HG03442 (cell line): ENCODE measurements at regions not wholly inside any gene's neighbourhood (a gene's known extent, or its start where the extent isn't known, plus 50 kb on each side); places are given as distances from the start of the nearest gene placed in this dataset.

Experiments used
- ATAC-seq: cut with Tn5 transposase; IDR thresholded peaks from one replicate; pipeline ENCODE4 v1.9.1; 2021; ENCODE audit warnings: mild to moderate bottlenecking, moderate library complexity; ENCODE audit not compliant: unreplicated experiment

- no peak for ATAC-seq
Observed at GRCh38 chr2:129462349-129462748, 517.1 kb upstream of the RAB6C start.

GRCh38 chr2:129462967-129463366 is 516.5 kb upstream of the RAB6C start:
- ATAC-seq: no peak

- no peak for ATAC-seq
Observed at GRCh38 chr2:129464036-129464435, 515.4 kb upstream of the RAB6C start.

GRCh38 chr2:129464631-129465030 is 514.8 kb upstream of the RAB6C start:
- ATAC-seq: no peak

DNA sequence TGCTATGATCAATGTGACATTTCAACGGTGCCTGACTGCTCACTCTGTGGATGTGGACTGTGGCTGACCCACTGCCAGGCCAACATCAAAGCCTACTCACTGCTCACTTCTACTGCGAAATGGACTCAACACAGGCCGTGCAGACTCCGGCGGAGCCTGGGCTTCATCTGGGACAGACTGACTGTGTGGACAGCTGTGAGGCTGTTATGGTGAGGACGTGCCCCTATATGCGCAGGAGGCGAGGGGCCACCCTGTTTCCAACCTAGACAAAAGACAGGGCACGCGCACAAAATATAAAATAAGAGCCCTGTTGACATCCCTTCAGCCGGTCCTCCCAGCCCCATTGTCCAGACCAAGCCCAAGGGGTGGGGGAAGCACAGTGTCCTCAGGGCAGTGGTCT is 514.4 kb upstream of the RAB6C start:
- no peak for ATAC-seq

GRCh38 chr2:129466389-129466788 is 513.1 kb upstream of the RAB6C start:
- no peak for ATAC-seq

DNA sequence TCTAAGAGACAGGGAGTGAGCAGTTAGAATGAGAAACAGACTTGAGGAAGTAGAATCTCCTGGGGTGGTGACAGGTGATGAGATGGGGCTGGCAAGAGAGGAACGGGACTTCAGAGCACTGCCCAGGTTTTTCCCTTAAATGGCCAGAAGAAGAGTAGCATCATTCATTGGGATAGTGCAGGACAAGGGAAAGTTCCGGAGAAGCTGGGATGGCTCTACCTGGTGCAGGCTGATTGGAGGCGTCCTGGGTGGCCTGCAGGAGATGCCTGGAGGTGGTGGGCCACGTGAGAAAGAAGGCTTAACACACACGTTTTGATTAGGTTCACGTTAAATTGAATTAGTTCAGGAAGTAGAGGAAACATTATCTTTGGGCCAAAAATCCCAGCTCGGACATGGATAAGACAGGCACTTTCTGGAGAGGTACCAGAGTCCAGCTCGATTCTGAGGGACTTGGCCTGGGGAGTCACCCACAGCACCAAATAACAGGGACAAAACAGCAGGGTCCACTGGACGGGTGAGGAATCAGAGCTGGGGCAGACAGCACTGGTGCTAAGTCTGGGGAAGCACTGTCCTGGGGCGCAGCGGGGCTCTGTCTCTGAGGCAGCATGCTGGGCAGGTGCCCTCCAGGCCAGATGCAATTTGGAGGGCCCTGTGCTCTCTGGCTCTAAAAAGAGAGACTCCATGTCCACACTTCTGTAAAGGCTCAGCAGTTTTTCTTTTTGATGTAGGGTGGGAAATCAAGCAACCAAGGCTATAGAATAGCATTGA is 512.3 kb upstream of the RAB6C start:
- ATAC-seq: no peak

DNA sequence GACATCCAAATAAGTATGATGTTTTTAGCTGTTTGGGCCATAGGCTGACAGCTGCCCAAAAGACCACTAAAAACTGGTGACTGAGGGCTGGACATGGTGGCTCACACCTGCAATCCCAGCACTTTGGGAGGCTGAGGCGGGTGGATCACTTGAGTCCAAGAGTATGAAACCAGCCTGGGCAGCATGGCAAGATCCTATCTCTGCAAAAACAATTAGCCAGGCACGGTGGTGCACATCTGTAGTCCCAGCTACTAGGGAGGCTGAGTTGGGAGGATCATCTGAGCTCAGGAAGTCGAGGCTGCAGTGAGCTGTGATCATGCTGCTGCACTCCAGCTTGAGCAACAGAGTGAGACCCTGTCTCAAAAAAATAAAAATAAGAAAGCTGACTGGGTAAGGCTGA is 511.5 kb upstream of the RAB6C start:
- no peak for ATAC-seq

- ATAC-seq: no peak
Observed at GRCh38 chr2:129468879-129469278, 510.6 kb upstream of the RAB6C start.

DNA sequence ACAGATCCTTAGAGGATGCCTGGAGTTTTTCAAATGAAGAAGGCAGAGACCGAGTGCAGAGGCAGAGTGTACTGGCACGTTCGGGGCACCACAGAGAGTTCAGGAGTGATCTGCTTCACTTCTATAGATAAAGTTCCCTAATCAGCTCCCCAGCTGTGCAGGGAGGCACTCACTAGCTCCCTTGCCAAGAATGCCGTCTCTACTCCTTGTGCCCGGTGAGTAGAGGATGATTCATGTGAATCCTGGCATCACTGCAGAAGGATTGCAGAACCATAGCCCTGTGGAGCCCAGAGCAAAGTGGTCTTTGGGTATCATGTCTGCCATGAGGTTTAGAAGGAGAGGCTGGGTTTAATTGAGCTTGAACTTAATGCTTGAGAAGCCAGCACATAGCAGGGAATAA is 510.1 kb upstream of the RAB6C start:
- no peak for ATAC-seq

DNA sequence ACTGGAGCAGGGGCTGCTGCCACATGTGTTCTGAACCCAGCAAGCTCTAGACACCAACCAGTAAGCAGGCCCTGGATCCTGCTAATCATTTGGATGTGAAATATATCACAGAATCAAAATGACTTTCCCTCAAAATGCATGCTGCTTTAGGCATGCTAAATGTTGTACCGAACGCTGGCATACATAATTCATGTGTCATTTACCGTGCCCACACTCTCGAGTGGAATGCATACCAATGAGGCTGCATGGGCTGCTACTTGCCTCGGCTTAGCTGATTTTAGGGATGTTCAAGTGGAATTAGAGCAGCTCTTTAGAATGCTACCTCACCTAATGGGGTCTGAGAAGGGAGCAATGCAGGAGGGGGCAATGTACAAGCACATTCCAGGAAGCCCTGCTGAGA is 509.6 kb upstream of the RAB6C start:
- no peak for ATAC-seq

- no peak for ATAC-seq
Observed at GRCh38 chr2:129478902-129479517, 500.5 kb upstream of the RAB6C start.

DNA sequence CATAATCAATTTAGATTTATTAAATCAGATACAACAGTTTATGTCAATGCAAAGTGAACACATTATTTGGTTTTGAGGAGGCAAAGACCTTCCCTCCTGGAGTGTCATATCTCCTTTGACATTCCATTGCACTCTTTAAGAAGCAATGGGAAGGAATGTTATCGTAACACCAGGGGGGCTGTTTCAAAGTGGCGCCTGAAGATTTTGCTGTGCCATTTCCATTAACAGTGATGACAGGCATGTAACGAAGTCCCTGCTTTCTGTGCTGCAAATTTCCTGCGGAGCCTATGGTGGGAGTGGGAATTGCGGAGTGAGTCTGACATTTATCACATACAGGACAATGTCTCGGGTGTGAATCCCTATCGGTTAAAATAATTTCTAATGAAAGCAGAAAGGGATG is 499.6 kb upstream of the RAB6C start:
- ATAC-seq: no peak

GRCh38 chr2:129480790-129481189 is 498.7 kb upstream of the RAB6C start:
- no peak for ATAC-seq

- no peak for ATAC-seq
Observed at GRCh38 chr2:129481306-129482219, 497.9 kb upstream of the RAB6C start.

DNA sequence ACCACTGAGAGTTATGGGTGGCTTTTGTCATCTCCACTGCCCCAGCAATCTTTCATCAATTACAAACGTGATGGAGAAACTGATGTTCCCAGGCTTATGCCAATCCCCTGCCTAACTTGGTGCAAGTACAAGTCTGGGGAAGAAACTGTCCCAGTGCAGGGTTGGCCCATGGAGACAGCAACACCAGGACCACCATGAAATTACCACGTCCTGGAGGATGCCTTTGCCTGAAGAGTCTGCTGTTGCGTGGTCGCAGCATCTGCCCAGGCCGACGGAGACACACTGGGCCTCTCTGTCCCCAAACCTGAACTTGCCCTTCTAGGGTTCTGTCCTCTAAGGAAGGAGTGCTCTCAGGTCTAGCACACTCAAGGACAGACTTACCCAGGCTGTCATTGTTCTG is 496.8 kb upstream of the RAB6C start:
- no peak for ATAC-seq

DNA sequence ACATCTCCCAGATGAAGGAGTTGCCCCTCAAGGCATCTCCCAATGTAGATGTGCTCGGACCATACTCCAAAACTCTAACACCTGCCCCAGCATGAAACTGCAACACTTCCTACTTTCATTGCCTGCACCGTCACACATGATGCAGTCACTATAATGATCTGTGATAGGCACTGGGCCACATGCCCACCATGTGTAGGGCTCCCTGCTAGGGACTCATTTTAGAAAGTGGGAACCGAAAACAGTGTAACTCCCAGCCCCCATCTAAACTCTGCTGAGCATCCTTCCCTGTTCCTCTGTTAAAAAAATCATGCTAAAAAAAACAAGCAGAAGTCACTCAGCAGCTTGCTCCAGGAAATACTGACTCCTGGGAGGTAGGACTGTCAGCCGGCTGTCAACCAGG is 496.1 kb upstream of the RAB6C start:
- peak; percentile 77 for ATAC-seq

DNA sequence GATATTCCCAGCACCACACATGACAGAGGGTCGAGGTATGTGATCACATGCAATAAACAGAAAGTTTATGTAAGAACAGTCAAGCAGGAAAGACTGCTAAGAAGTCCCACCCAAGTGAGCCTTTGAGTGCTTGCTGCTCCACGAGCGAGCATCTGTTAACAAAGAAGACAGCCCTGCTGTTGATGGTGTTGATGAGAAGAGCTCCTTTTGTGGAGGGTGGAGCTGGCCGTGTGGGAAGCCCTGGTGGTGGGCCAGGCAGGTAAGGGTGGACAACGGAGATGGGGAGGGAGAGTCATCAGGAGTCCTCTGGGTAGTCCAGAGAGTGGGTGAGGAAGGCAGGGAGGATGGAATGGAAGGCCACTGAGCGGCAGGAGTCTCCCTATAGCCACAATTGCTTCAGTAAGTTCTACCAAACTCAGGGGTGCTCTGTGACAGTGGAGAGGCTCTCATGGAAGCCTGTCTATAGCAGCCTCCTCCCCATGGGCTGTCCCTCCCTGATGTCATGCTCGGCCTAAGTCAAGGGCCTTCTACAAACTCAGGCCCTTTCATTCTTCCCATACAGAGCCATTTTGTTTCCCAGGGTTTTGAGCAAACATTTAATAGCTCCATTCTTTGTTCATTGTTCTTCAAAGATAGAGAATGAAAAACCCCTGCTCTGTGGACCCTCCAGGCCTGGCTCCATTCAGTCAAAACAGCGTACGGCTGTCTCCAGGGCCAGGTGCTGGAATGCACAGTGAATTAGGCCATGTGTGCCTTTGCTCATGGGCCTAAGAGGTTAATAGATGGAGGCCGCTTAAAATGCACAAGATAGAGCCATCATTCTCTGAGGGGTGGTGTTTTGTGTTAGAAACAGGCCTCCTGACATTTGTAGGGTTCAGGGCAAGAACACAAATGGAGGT is 494.2 kb upstream of the RAB6C start:
- ATAC-seq: no peak

DNA sequence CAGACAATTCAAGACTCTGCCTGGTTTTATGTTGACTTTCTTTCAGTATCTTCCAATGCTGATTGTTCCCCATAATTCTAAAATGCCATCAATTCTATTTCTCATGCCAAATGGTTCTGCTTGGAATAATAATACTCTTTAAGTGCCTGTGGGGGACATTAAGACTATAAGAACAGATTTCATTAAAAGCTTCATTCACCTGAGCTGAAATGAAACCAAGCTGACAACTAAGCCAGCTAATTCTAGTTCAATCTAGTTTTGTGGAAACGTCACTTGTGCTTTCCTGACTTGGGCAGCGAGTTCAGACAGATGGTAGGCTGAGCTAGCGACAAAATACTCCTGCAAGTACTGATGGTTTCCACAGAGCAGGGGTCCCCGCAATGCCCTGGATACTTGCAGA is 491.1 kb upstream of the RAB6C start:
- no peak for ATAC-seq

- no peak for ATAC-seq
Observed at GRCh38 chr2:129490641-129491040, 488.8 kb upstream of the RAB6C start.

- no peak for ATAC-seq
Observed at GRCh38 chr2:129491308-129491707, 488.2 kb upstream of the RAB6C start.
